SU-DHL-6 (cell line): ENCODE measurements at regions not wholly inside any gene's neighbourhood (a gene's known extent, or its start where the extent isn't known, plus 50 kb on each side); places are given as distances from the start of the nearest gene placed in this dataset.
"Not testable (repeated sequence)": the region's sequence is repeated elsewhere in the genome, so short reads cannot be mapped to it uniquely, and the experiment has no call there.

ENCODE experiments used
- CTCF ChIP-seq: fragments of 200-600 bp; sonication (generic); IDR thresholded peaks from one replicate; pipeline ENCODE4 v1.5.1; 2017; ENCODE audit warnings: antibody characterized with exemption, mild to moderate bottlenecking, low read length, moderate library complexity; ENCODE audit not compliant: insufficient read depth, poor library complexity, severe bottlenecking
- EZH2phosphoT487 ChIP-seq: fragments of 200-600 bp; sonication (generic), shearing (Covaris generic); conservative IDR thresholded peaks from 2 replicates; pipeline ENCODE4 v1.6.1; 2018; ENCODE audit warnings: mild to moderate bottlenecking, antibody characterized with exemption, low read length, moderate library complexity, mixed read lengths

- not testable (repeated sequence) for TF ChIP-seq CTCF, EZH2phosphoT487
Observed at GRCh38 chr2:111461831-111462230, 341.1 kb downstream of the BCL2L11 start.
